MM.1S (cell line): ENCODE measurements at regions not wholly inside any gene's neighbourhood (a gene's known extent, or its start where the extent isn't known, plus 50 kb on each side); places are given as distances from the start of the nearest gene placed in this dataset.

Experiments
- CTCF ChIP-seq: fragments of 300-600 bp; sonication (generic); IDR thresholded peaks from 2 replicates; pipeline ENCODE4 v1.5.1; 2016; ENCODE audit warnings: antibody characterized with exemption, low read length, mixed read lengths
- EZH2 ChIP-seq: fragments of 300-600 bp; sonication (generic); optimal IDR thresholded peaks from 2 replicates; pipeline ENCODE3; 2017; ENCODE audit warnings: low read depth, mild to moderate bottlenecking, antibody characterized with exemption, low read length, mixed read lengths
- EZH2phosphoT487 ChIP-seq: fragments of 300-600 bp; sonication (generic); IDR thresholded peaks from 2 replicates; pipeline ENCODE4 v1.6.1; 2018; ENCODE audit warnings: antibody characterized with exemption, low read length

- no peak for TF ChIP-seq CTCF
- TF ChIP-seq EZH2 = no peak
- no peak for TF ChIP-seq EZH2phosphoT487
Observed at GRCh38 chr20:6471110-6471647, 296.3 kb upstream of the BMP2 start.
